ENCODE measurements at regions not wholly inside any gene's neighbourhood (a gene's known extent, or its start where the extent isn't known, plus 50 kb on each side); places are given as distances from the start of the nearest gene placed in this dataset.

GRCh38 chr6:9593554-9593953 is 821.3 kb downstream of the TFAP2A start:
- Histone ChIP-seq H3K36me3 (no peaks in the 10 kb centered on the region), H3K27ac (no peak overlapping the region), H3K9me3 (peaks cover 0 to 4% (median 0%) of the 10 kb centered on the region in 11 donors), H3K4me3 (no peak overlapping the region), H3K4me1 (no peaks in the 10 kb centered on the region), H3K27me3 (peaks cover 0 to 2% (median 0%) of the 10 kb centered on the region in 7 donors)
- DNase-seq = no peak
- no peak for TF ChIP-seq CTCF (IDR thresholded peaks at IDR 0.05)
- intact Hi-C loops (cut with DNase I) = no loop called here
- WGBS, 2 donors = 77 to 84% methylated on average over 3 of the region's 3 CpGs
- no peak for ATAC-seq

- Histone ChIP-seq H3K36me3 (no peaks in the 10 kb centered on the region), H3K9me3 (peaks cover 0 to 6% (median 0%) of the 10 kb centered on the region in 11 donors), H3K27ac (no peak overlapping the region), H3K27me3 (no peaks in the 10 kb centered on the region), H3K4me3 (no peak overlapping the region), H3K4me1 (no peaks in the 10 kb centered on the region)
- intact Hi-C loops (cut with DNase I) = no loop called here
- DNase-seq (no peak), ATAC-seq (no peak)
- no peak for TF ChIP-seq CTCF (IDR thresholded peaks at IDR 0.05)
- 80 to 88% methylated on average over 2 of the region's 2 CpGs for WGBS, 2 donors
Observed at GRCh38 chr6:9583753-9584352, 831.0 kb downstream of the TFAP2A start.

GRCh38 chr6:9581155-9581554 is 833.7 kb downstream of the TFAP2A start:
- Histone ChIP-seq H3K36me3 (no peaks in the 10 kb centered on the region), H3K27me3 (no peaks in the 10 kb centered on the region), H3K4me1 (no peaks in the 10 kb centered on the region), H3K27ac (no peak overlapping the region), H3K4me3 (no peak overlapping the region), H3K9me3 (no peaks in the 10 kb centered on the region)
- ATAC-seq (no peak), DNase-seq (no peak)
- no peak for TF ChIP-seq CTCF (IDR thresholded peaks at IDR 0.05)
- intact Hi-C loops (cut with DNase I) = no loop called here

- no peaks in the 10 kb centered on the region for H3K27me3 ChIP-seq
- no peak overlapping the region for H3K4me3 ChIP-seq
- ATAC-seq = no peak
- no peaks in the 10 kb centered on the region for H3K36me3 ChIP-seq
- no peak for DNase-seq
- 73 to 75% methylated on average over 4 of the region's 4 CpGs for WGBS, 2 donors
- H3K4me1 ChIP-seq = no peaks in the 10 kb centered on the region
- no peak for TF ChIP-seq CTCF (IDR thresholded peaks at IDR 0.05)
- H3K9me3 ChIP-seq = no peaks in the 10 kb centered on the region
- H3K27ac ChIP-seq = no peak overlapping the region
- intact Hi-C loops (cut with DNase I) = no loop called here
Observed at GRCh38 chr6:9576521-9576920, 838.4 kb downstream of the TFAP2A start.
